ENCODE measurements at regions not wholly inside any gene's neighbourhood (a gene's known extent, or its start where the extent isn't known, plus 50 kb on each side); places are given as distances from the start of the nearest gene placed in this dataset.

- TF ChIP-seq TAF1 (IDR thresholded peaks at IDR 0.05; ENCODE audit: low read depth, low read length) (no peak), POLR2A (IDR thresholded peaks at IDR 0.05; ENCODE audit: low read depth, low read length) (no peak), POLR2AphosphoS5 (IDR thresholded peaks at IDR 0.05; ENCODE audit: low read depth, low read length) (no peak)
Observed at GRCh38 chr1:4109628-4109940, 209.5 kb upstream of the C1orf174 start.
